ENCODE measurements at regions not wholly inside any gene's neighbourhood (a gene's known extent, or its start where the extent isn't known, plus 50 kb on each side); places are given as distances from the start of the nearest gene placed in this dataset.

DNA sequence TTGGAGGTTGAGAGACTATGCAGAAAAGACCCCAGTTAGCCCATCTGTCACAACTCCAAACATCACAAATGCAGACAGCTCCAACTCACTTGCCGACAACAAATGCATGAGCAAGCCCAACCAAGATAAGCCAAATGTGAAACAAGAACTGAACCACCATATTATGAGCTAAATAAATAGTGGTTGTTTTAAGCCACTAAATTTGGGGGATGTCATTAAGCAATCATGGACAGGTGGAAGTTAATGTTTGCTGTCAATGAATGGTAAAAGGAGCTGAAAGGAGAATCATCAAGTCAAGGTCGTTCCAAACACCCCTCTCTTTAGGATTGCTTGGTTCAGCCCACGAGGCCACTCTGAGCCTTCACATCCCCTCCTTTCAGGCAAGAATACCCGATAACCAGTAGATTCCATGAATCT, 71.2 kb upstream of the PLCB4 start:
- TF ChIP-seq EZH2 (IDR thresholded peaks at IDR 0.05) (no peak), POLR2AphosphoS5 (IDR thresholded peaks at IDR 0.05; ENCODE audit: borderline replicate concordance, low read depth, low read length) (no peak), FOXP2 (optimal IDR thresholded peaks at IDR 0.05; ENCODE audit: control extremely low read depth, extremely low read length, insufficient read depth) (no peak)
